SK-N-SH (cell line): ENCODE measurements at regions not wholly inside any gene's neighbourhood (a gene's known extent, or its start where the extent isn't known, plus 50 kb on each side); places are given as distances from the start of the nearest gene placed in this dataset.

Experiments
- JUND ChIP-seq: IDR thresholded peaks from 2 replicates; pipeline ENCODE4 v1.4.0; 2012
- RAD21 ChIP-seq: IDR thresholded peaks from 2 replicates; pipeline ENCODE4 v1.6.1; 2012; ENCODE audit warnings: mild to moderate bottlenecking, low read length
- TCF12 ChIP-seq: IDR thresholded peaks from 2 replicates; pipeline ENCODE4 v1.4.0; 2012
- TF ChIP-seq, protein P1 (sequence below): fragments of 150-350 bp; IDR thresholded peaks from 2 replicates; pipeline ENCODE4 v1.6.1; 2017; ENCODE audit warnings: antibody characterized with exemption, low read length, low read depth, borderline replicate concordance
- TF ChIP-seq, protein P2 (sequence below): fragments of 200-600 bp; sonication (generic); IDR thresholded peaks from 2 replicates; pipeline ENCODE4 v1.6.1; 2017; ENCODE audit warnings: antibody characterized with exemption, mild to moderate bottlenecking, moderate library complexity
- TF ChIP-seq, protein P3 (sequence below): IDR thresholded peaks from 2 replicates; pipeline ENCODE4 v1.6.1; 2012; ENCODE audit warnings: mild to moderate bottlenecking, low read depth, low read length, moderate library complexity
- TF ChIP-seq, protein P4 (sequence below): IDR thresholded peaks from 2 replicates; pipeline ENCODE4 v1.4.0; 2012; ENCODE audit warnings: low read depth, borderline replicate concordance

DNA sequence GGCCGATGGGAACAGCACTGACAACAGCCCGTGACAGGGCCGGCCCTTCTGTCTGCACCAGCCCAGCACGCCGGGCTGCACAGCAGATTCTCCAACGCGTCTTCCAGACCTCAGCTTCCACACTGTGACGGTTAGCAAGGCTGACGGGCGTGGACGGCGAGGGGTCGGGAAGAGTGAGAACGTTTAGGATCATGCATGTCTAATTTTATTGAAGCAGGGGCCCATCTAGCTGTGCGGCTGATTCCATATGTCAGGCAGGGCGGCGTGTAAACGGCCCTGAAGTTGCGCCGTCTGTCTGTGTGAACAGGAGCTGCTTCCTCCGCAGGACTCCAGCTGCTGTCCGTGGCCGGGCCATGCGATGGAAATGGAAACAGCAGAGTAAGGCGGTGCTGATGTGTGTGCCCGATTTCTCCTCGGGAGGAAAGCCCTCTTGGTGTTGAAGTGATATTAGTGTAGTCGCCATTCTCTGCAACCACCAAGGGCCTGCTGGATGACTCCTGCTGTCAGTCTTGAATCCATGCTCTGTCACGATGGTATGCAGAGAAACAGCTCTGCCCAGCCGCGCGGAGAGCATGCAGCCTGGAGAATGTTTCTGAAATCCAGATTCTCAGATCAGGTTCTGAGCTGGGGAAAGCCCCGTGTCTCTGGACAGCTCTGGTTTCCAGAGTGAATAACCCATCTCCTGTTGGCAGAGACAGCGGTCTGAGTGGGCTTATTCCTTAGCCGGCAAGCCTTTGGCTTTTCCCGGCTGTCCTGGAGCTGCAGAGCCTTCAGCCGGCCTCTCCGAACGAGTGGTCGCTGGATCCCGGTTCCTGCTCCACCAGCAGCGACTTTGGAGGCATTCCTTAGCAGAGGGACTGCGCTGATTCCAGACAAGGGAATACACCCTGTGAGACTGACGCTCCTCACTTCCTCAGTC is 158.1 kb upstream of the UBE3A start:
- TF ChIP-seq, protein P1, sequence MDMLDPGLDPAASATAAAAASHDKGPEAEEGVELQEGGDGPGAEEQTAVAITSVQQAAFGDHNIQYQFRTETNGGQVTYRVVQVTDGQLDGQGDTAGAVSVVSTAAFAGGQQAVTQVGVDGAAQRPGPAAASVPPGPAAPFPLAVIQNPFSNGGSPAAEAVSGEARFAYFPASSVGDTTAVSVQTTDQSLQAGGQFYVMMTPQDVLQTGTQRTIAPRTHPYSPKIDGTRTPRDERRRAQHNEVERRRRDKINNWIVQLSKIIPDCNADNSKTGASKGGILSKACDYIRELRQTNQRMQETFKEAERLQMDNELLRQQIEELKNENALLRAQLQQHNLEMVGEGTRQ, result no peak
- TF ChIP-seq, protein P2, sequence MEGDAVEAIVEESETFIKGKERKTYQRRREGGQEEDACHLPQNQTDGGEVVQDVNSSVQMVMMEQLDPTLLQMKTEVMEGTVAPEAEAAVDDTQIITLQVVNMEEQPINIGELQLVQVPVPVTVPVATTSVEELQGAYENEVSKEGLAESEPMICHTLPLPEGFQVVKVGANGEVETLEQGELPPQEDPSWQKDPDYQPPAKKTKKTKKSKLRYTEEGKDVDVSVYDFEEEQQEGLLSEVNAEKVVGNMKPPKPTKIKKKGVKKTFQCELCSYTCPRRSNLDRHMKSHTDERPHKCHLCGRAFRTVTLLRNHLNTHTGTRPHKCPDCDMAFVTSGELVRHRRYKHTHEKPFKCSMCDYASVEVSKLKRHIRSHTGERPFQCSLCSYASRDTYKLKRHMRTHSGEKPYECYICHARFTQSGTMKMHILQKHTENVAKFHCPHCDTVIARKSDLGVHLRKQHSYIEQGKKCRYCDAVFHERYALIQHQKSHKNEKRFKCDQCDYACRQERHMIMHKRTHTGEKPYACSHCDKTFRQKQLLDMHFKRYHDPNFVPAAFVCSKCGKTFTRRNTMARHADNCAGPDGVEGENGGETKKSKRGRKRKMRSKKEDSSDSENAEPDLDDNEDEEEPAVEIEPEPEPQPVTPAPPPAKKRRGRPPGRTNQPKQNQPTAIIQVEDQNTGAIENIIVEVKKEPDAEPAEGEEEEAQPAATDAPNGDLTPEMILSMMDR, result no peak
- no peak for TF ChIP-seq RAD21
- TF ChIP-seq JUND, result no peak
- TF ChIP-seq TCF12, result no peak
- TF ChIP-seq, protein P3, sequence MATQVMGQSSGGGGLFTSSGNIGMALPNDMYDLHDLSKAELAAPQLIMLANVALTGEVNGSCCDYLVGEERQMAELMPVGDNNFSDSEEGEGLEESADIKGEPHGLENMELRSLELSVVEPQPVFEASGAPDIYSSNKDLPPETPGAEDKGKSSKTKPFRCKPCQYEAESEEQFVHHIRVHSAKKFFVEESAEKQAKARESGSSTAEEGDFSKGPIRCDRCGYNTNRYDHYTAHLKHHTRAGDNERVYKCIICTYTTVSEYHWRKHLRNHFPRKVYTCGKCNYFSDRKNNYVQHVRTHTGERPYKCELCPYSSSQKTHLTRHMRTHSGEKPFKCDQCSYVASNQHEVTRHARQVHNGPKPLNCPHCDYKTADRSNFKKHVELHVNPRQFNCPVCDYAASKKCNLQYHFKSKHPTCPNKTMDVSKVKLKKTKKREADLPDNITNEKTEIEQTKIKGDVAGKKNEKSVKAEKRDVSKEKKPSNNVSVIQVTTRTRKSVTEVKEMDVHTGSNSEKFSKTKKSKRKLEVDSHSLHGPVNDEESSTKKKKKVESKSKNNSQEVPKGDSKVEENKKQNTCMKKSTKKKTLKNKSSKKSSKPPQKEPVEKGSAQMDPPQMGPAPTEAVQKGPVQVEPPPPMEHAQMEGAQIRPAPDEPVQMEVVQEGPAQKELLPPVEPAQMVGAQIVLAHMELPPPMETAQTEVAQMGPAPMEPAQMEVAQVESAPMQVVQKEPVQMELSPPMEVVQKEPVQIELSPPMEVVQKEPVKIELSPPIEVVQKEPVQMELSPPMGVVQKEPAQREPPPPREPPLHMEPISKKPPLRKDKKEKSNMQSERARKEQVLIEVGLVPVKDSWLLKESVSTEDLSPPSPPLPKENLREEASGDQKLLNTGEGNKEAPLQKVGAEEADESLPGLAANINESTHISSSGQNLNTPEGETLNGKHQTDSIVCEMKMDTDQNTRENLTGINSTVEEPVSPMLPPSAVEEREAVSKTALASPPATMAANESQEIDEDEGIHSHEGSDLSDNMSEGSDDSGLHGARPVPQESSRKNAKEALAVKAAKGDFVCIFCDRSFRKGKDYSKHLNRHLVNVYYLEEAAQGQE, result no peak
- TF ChIP-seq, protein P4, sequence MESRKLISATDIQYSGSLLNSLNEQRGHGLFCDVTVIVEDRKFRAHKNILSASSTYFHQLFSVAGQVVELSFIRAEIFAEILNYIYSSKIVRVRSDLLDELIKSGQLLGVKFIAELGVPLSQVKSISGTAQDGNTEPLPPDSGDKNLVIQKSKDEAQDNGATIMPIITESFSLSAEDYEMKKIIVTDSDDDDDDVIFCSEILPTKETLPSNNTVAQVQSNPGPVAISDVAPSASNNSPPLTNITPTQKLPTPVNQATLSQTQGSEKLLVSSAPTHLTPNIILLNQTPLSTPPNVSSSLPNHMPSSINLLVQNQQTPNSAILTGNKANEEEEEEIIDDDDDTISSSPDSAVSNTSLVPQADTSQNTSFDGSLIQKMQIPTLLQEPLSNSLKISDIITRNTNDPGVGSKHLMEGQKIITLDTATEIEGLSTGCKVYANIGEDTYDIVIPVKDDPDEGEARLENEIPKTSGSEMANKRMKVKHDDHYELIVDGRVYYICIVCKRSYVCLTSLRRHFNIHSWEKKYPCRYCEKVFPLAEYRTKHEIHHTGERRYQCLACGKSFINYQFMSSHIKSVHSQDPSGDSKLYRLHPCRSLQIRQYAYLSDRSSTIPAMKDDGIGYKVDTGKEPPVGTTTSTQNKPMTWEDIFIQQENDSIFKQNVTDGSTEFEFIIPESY, result no peak
